GM18519 (cell line): ENCODE measurements at regions not wholly inside any gene's neighbourhood (a gene's known extent, or its start where the extent isn't known, plus 50 kb on each side); places are given as distances from the start of the nearest gene placed in this dataset.

Experiments used
- ATAC-seq: cut with Tn5 transposase; IDR thresholded peaks from one replicate; pipeline ENCODE4 v1.9.1; 2021; ENCODE audit warnings: mild to moderate bottlenecking, moderate library complexity; ENCODE audit not compliant: unreplicated experiment, low FRiP score

DNA sequence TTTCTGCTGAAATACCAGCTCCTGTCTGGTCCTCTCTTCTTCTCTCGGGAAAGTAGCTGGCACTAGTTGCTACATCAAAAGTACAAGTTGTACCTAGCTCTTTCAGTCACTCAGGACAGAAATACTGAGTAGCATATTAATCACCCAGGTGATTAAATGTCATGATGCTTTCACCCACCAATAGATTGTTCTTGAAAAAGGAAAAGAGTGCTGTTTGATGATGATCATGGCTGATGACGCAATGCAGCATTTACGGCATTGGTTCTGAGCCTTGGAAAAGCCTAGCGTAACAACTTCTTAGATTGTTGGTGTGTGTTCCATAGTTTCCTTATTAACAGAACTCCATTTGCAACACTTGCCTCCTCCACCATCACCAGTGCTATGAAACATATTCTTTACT is 190.7 kb downstream of the CDH7 start:
- no peak for ATAC-seq
